ENCODE measurements at regions not wholly inside any gene's neighbourhood (a gene's known extent, or its start where the extent isn't known, plus 50 kb on each side); places are given as distances from the start of the nearest gene placed in this dataset.

- H3K27ac ChIP-seq, result no peak overlapping the region
- TF ChIP-seq, protein P1, sequence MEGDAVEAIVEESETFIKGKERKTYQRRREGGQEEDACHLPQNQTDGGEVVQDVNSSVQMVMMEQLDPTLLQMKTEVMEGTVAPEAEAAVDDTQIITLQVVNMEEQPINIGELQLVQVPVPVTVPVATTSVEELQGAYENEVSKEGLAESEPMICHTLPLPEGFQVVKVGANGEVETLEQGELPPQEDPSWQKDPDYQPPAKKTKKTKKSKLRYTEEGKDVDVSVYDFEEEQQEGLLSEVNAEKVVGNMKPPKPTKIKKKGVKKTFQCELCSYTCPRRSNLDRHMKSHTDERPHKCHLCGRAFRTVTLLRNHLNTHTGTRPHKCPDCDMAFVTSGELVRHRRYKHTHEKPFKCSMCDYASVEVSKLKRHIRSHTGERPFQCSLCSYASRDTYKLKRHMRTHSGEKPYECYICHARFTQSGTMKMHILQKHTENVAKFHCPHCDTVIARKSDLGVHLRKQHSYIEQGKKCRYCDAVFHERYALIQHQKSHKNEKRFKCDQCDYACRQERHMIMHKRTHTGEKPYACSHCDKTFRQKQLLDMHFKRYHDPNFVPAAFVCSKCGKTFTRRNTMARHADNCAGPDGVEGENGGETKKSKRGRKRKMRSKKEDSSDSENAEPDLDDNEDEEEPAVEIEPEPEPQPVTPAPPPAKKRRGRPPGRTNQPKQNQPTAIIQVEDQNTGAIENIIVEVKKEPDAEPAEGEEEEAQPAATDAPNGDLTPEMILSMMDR (conservative IDR thresholded peaks at IDR 0.05), result no peak
Measured at GRCh38 chr3:73815966-73816365, 191.2 kb upstream of the PDZRN3 start.

DNA sequence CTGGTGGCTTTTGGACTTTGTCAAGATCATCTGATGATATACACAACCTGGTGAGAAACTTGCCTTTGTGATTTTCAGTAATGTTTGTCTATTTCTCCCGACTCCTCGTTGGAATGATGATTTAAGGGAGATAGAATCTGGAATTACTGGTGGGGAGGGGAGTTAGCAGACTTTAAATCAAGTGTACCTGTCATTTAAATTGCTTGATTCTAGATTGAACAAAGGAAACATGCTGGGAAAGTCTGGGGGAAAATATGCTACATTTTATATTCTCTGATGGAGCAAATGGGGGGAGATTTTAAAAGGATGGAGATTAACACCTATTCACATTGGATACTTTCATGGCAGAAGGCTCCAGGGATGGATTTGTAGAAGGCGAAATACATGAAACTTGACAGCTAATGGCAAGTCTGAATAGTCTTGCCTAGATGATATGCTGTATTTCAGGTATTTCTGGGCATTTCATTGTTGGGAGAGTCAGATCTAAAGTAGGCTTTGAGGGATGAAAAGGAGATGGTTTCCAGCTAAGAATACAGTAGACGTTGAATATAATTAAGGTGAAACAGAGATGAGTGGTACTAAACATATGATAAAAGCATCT is 189.1 kb upstream of the PDZRN3 start:
- TF ChIP-seq, protein P1 (conservative IDR thresholded peaks at IDR 0.05), result no peak
- H3K27ac ChIP-seq, result peak overlapping the region; percentile 59

DNA sequence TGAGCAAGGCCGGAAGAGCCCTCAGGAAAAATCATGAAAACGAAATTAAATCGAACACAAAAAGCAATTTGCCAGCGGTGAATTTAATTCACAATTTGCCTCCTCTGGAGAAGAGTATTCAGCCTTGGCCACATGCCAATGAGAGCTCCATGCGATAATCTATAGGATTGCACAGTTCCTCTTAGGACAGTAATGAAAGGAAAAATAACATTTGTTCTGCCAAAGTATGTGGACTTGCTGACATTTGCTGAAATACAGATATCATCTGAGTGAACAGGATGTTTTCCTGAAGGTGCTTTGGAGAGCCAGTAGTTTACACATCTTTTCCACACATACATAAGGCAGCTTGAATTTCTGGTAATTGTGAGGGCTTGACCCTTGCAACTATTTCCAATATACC is 188.6 kb upstream of the PDZRN3 start:
- peak overlapping the region; percentile 59 for H3K27ac ChIP-seq
- TF ChIP-seq, protein P1 (conservative IDR thresholded peaks at IDR 0.05), result no peak

DNA sequence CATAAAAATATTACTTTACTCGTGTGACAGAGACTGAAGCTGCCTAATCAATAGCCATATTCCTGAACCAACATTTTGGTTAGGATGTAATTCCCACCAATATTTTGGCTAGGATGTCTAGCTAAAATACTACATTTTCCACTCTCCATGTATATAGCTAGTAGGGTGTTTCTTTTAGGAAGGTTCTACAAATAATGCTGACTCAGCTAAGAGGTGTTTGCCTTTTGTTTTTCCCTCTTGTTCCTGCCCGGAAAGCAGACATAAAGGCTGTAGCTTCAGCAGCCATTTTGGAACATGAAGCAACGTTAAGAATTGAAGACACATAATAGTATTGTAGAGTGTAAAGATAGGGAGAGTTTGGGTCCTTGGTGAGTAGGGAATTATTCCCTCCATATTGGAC is 187.3 kb upstream of the PDZRN3 start:
- TF ChIP-seq, protein P1 (conservative IDR thresholded peaks at IDR 0.05), result no peak
- H3K27ac ChIP-seq, result no peak overlapping the region

DNA sequence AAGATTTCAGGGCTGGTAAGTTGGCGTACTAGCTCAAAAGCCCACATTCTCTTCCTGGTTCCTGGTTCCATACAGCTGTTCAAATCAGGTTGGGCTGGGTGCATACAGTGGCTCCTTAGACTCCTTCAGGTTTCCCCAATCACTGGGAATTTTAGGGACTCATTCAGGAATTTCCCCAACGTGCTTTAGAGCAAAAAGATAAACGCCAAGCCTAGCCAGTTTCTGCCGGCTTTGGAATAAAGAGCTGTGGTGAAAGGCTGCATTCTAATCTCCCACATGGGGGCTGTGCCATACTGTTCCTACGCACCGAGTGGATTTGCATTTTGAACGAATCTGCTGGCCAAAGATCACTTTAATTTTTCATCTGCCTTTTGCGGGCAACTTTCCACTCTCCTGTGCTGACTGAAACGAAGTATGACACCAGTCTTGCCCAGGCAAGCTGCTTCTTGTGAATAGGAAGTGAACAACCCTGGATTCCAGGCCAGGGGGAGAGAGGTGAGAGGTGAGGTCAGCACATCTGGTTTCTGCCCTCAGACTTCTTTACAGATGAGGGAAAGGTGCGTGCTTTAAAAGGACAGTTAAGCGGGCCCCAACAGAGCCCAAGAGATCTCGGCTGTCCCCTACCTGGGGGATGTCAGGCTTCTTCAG is 184.2 kb upstream of the PDZRN3 start:
- TF ChIP-seq, protein P1 (conservative IDR thresholded peaks at IDR 0.05), result no peak

GRCh38 chr3:73805435-73805834 is 180.7 kb upstream of the PDZRN3 start:
- no peak overlapping the region for H3K27ac ChIP-seq
- TF ChIP-seq, protein P1 (conservative IDR thresholded peaks at IDR 0.05), result no peak

More for the DNA sequence above, 184.2 kb upstream of the PDZRN3 start:
- no peak overlapping the region for H3K27ac ChIP-seq

DNA sequence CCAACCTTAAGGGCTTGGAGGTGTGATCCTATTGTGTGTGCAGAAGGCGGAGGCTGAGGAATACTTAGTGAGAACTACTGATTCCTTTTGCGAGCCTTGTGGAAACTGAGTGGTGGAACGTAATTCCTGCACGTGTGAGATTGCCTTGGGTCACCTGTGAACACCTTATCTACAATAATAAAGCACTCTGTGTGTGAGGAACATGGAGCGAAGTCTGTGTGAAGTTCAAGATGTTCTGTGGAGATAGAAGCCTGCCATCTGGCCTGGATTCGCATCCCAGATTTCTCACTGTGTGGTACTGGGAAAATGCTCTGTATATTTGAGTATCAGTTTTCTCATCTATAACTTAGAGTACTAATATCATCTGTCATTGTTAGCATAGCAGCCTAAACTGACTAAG is 179.5 kb upstream of the PDZRN3 start:
- no peak overlapping the region for H3K27ac ChIP-seq
- TF ChIP-seq, protein P1 (conservative IDR thresholded peaks at IDR 0.05), result no peak
